Transverse colon (tissue), 4 donors: ENCODE measurements at regions not wholly inside any gene's neighbourhood (a gene's known extent, or its start where the extent isn't known, plus 50 kb on each side); places are given as distances from the start of the nearest gene placed in this dataset.

ENCODE experiments used
- DNase-seq: peaks from one replicate; pipeline ENCODE4 v3.0.0-alpha.2; 2019
- H3K27ac ChIP-seq, 4 donors: fragments of 200-600 bp; sonication (generic); 2 replicates each; pipeline ENCODE4 v1.5.1; 2016 to 2018; ENCODE audit warnings: inconsistent platforms in 4 of 4
- H3K27me3 ChIP-seq: fragments of 200-600 bp; sonication (generic); 2 replicates; pipeline ENCODE4 v1.5.1; 2017; ENCODE audit warnings: inconsistent platforms
- H3K36me3 ChIP-seq, 4 donors: fragments of 200-600 bp; sonication (generic); 2 replicates each; pipeline ENCODE4 v1.5.1; 2017 to 2019; ENCODE audit warnings: inconsistent platforms in 4 of 4
- H3K4me1 ChIP-seq, 4 donors: fragments of 200-600 bp; sonication (generic); 2 replicates each; pipeline ENCODE4 v1.5.1; 2017 to 2020; ENCODE audit warnings: inconsistent platforms in 4 of 4
- H3K4me3 ChIP-seq, 4 donors: fragments of 200-600 bp; sonication (generic); 1 replicate in 1 of 4; 2 replicates in 3 of 4; pipeline versions ENCODE4 v1.5.1 to v1.6.1; 2017 to 2019; ENCODE audit warnings: inconsistent platforms in 4 of 4
- H3K9me3 ChIP-seq, 2 donors: fragments of 200-600 bp; sonication (generic); 2 replicates each; pipeline ENCODE4 v1.5.1; 2017 to 2019; ENCODE audit warnings: inconsistent platforms in 2 of 2
- CTCF ChIP-seq, 5 experiments: fragments of 200-600 bp in 3 of 5; fragments of 450-650 bp in 2 of 5; sonication (generic) in 3 of 5; IDR thresholded peaks; 1 replicate in 2 of 5; 2 replicates in 3 of 5; pipeline ENCODE4 v1.5.1; 2016 to 2017; ENCODE audit warnings: antibody characterized with exemption in 5 of 5, inconsistent platforms in 3 of 5, mild to moderate bottlenecking in 2 of 5, moderate library complexity in 1 of 5
- EP300 ChIP-seq: sonication (generic); formaldehyde crosslinking; IDR thresholded peaks from one replicate; pipeline ENCODE4 v1.6.1; 2017; ENCODE audit warnings: antibody characterized with exemption, low read depth
- POLR2A ChIP-seq: fragments of 450-650 bp; IDR thresholded peaks from one replicate; pipeline ENCODE4 v1.6.1; 2016; ENCODE audit warnings: antibody characterized with exemption, mild to moderate bottlenecking, moderate library complexity
- POLR2AphosphoS5 ChIP-seq, 3 donors: sonication (generic); formaldehyde crosslinking; IDR thresholded peaks; one replicate each; pipeline ENCODE4 v1.6.1; 2016; ENCODE audit warnings: antibody characterized with exemption in 3 of 3
- WGBS, 2 donors: methylation state at CpG; one replicate each; pipeline ENCODE4 v1.1.5; 2018; ENCODE audit warnings: low coverage in 1 of 2; 5-methylcytosine and 5-hydroxymethylcytosine counted together
- in situ Hi-C, 4 donors: fragments of 200-750 bp; cut with MboI; loops; one replicate each; pipeline versions ENCODE4 v1.15.0 to v1.15.1; 2017; ENCODE audit warnings: low sequenced_read_pairs in 3 of 4, low pct_ligation_motif_present in 1 of 4, low pct_unique_long_range_greater_than_20kb in 1 of 4
- intact Hi-C: fragments of 100-400 bp; cut with DNase I; formaldehyde crosslinking; loops from one replicate; pipeline ENCODE4 v1.15.1; 2023; ENCODE audit warnings: low total_unique reads

GRCh38 chr16:7919782-7920181 is 587.1 kb downstream of the RBFOX1 start:
- no peaks in the 10 kb centered on the region for H3K27me3 ChIP-seq
- H3K4me3 ChIP-seq: no peak overlapping the region
- WGBS, 2 donors: 97% methylated on average over 2 of the region's 2 CpGs; no CpG with 5 or more reads in 1 of the 2 donors
- TF ChIP-seq CTCF (IDR thresholded peaks at IDR 0.05) (no peak), POLR2A (no peak), EP300 (no peak), POLR2AphosphoS5 (IDR thresholded peaks at IDR 0.05) (no peak)
- no peak for DNase-seq
- intact Hi-C loops (no loop called here), in situ Hi-C loops (no loop called here)
- no peaks in the 10 kb centered on the region for H3K4me1 ChIP-seq
- no peaks in the 10 kb centered on the region for H3K9me3 ChIP-seq
- no peak overlapping the region for H3K27ac ChIP-seq
- H3K36me3 ChIP-seq: no peaks in the 10 kb centered on the region

GRCh38 chr16:7914748-7915147 is 582.1 kb downstream of the RBFOX1 start:
- H3K27me3 ChIP-seq: no peaks in the 10 kb centered on the region
- no peaks in the 10 kb centered on the region for H3K9me3 ChIP-seq
- TF ChIP-seq POLR2A (no peak), EP300 (no peak), CTCF (IDR thresholded peaks at IDR 0.05) (no peak), POLR2AphosphoS5 (IDR thresholded peaks at IDR 0.05) (no peak)
- no peak overlapping the region for H3K4me3 ChIP-seq
- no peaks in the 10 kb centered on the region for H3K36me3 ChIP-seq
- intact Hi-C loops: no loop called here
- DNase-seq: no peak
- in situ Hi-C loops: no loop called here
- H3K4me1 ChIP-seq: no peaks in the 10 kb centered on the region
- no peak overlapping the region for H3K27ac ChIP-seq

- Histone ChIP-seq H3K4me3 (no peak overlapping the region), H3K9me3 (no peaks in the 10 kb centered on the region), H3K27ac (no peak overlapping the region), H3K27me3 (no peaks in the 10 kb centered on the region), H3K36me3 (no peaks in the 10 kb centered on the region), H3K4me1 (no peaks in the 10 kb centered on the region)
- TF ChIP-seq EP300 (no peak), CTCF (IDR thresholded peaks at IDR 0.05) (no peak), POLR2A (no peak), POLR2AphosphoS5 (IDR thresholded peaks at IDR 0.05) (no peak)
- in situ Hi-C loops: no loop called here
- DNase-seq: no peak
- intact Hi-C loops: no loop called here
- WGBS, 2 donors: 89 to 91% methylated on average over 3 of the region's 3 CpGs
These were observed 579.5 kb downstream of the RBFOX1 start for GRCh38 chr16:7912132-7912531.

- Histone ChIP-seq H3K4me1 (no peaks in the 10 kb centered on the region), H3K4me3 (no peak overlapping the region), H3K27ac (no peak overlapping the region), H3K9me3 (no peaks in the 10 kb centered on the region), H3K36me3 (no peaks in the 10 kb centered on the region), H3K27me3 (no peaks in the 10 kb centered on the region)
- in situ Hi-C loops: no loop called here
- DNase-seq: no peak
- TF ChIP-seq CTCF (IDR thresholded peaks at IDR 0.05) (no peak), EP300 (no peak), POLR2AphosphoS5 (IDR thresholded peaks at IDR 0.05) (no peak), POLR2A (no peak)
- WGBS, 2 donors: 68 to 79% methylated on average over 7 of the region's 7 CpGs
- intact Hi-C loops: no loop called here
These were observed 577.5 kb downstream of the RBFOX1 start for GRCh38 chr16:7910116-7910515.
